ENCODE measurements at regions not wholly inside any gene's neighbourhood (a gene's known extent, or its start where the extent isn't known, plus 50 kb on each side); places are given as distances from the start of the nearest gene placed in this dataset.
"Not testable (repeated sequence)": the region's sequence is repeated elsewhere in the genome, so short reads cannot be mapped to it uniquely, and the experiment has no call there.

GRCh38 chr16:7820816-7821215 is 488.2 kb downstream of the RBFOX1 start:
- no peak for DNase-seq (ENCODE audit: low read depth in 2 of 2)

- DNase-seq (ENCODE audit: low read depth in 2 of 2) = no peak
Observed at GRCh38 chr16:7805686-7806396, 473.2 kb downstream of the RBFOX1 start.

DNA sequence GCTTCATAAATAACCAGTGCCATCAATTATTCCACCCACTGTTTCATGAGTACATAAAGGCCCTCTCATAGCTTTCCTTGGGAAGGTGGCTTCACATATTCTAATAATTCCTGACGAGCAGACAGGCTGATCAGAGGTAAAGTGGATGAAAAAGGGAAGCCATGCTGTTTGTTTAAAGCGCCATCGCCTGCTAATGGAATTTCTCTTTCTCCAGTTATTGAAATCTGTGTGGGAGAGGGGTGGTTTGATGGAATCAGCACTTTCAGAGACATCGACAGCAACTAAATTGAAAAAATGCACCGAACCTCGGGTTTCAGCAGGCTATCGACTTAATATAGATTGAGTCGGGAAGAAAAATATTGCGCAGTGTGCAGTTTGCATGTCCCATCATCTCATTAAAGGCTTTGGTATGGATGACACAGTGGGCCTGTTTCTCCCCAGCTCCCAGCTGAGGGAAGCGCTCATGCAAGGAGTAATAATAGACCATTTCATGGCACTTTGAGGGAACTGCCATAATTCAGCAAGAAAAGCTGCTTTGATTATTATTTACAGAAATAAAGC is 472.1 kb downstream of the RBFOX1 start:
- DNase-seq (ENCODE audit: low read depth in 2 of 2) = no peak

DNA sequence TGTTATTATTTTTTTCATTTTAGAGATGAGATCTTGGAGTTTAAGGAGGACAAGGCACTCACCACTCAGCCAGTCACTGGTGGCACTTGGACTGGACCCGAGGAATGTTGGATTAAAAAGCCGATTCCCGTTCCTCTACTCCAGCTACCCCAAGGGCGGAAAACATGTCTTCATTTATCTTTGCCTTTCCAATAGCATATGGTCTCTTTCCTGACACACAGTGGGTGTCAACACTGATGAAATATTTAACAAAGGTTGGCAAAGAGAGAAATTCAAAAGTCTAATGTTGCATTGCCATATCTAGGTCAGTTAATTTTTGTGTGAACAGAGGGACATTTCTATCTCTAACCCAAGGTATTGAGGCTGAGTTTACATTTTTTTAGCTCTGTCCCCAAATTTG is 459.7 kb downstream of the RBFOX1 start:
- DNase-seq (ENCODE audit: low read depth in 2 of 2) = no peak

- no peak for DNase-seq (ENCODE audit: low read depth in 2 of 2)
Observed at GRCh38 chr16:7791028-7791590, 458.5 kb downstream of the RBFOX1 start.

GRCh38 chr16:7775072-7775488 is 442.4 kb downstream of the RBFOX1 start:
- no peak for DNase-seq (ENCODE audit: low read depth in 2 of 2)

DNA sequence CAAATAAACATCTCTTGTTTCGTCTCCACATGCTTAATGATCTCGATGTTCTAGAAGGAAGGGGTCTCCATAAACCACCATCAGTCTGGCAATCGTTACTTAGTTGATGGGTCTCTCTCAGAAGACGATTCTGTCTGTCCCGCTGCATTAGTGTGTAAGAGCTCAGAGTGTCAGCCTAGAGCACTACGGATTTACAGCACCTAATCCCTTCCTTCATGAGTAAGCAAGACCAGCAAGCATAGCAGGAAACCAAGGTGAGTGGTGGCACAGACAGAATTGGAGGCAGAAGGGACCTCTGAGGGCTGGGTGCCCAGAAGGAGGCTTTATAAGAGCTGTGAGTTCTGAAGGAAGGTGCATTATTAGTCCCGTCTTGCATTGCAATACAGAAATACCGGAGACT is 440.1 kb downstream of the RBFOX1 start:
- DNase-seq (ENCODE audit: low read depth in 2 of 2) = no peak

GRCh38 chr16:7769091-7769490 is 436.4 kb downstream of the RBFOX1 start:
- DNase-seq (ENCODE audit: low read depth in 2 of 2) = not testable (repeated sequence)

DNA sequence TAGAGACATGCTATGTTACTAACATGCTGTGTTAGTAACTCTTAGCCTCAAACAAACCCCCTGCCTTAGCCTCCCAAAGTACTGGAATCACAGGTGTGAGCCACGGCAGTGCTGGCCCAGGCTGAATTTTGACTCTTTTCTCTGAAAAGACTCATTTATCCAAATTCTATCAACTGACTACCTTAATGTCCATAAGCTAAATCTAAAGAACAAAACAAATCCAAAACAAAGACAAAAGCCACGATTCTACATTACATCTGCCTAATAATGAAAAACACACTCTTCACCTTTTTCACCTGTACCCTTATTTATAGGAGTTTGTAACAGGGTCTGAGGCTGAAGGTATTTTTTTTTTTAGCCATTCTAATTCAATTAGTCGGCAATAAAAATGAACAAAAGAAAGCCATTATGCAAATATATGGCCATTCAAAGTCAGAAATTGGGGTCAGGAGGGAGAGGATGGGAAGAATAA is 432.5 kb downstream of the RBFOX1 start:
- DNase-seq (ENCODE audit: low read depth in 2 of 2) = no peak

DNA sequence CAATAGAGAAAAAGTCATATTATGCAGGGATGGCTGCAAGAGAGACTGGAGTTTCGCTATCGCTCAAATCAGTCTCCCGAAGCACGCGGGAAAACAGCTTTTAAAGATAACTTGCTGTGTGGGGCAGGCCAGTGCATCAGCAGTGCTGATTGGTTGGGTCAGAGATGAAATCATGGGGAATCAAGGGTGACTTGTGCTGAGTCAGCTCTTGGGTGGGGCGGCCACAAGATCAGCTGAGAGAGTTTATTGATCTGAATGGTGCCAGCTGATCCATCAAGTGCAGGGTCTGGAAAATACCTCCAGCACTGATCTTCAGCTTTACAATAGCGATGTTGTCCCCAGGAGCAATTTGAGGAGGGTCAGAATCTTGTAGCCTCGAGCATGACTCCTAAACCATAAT is 430.5 kb downstream of the RBFOX1 start:
- no peak for DNase-seq (ENCODE audit: low read depth in 2 of 2)

All from stimulated activated CD4-positive, alpha-beta T cell treated with anti-CD3 and anti-CD28 coated beads, Interleukin-15, amount 100 ng/mL, for 48 hours (primary cell).